ENCODE measurements at regions not wholly inside any gene's neighbourhood (a gene's known extent, or its start where the extent isn't known, plus 50 kb on each side); places are given as distances from the start of the nearest gene placed in this dataset.

DNA sequence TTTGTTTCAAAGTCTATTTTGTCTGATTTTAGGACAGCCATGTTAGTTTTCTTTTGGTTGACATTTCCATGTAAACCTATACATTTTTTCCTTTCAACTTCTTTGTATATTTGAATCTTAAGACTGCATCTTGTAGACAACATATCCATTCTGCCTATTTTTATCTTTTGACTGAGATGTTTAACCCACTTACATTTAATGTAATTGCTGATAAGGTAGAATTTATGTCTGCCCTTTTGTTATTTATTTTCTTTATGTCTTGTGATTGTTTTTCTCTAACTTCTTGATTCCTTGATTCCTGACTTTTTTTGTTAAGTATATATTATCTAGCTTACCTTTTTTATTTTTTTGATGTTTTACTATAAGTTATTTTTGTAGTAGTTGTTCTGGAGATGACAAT, 542.5 kb downstream of the SUCLG1 start:
- TF ChIP-seq IKZF1 (conservative IDR thresholded peaks at IDR 0.05) (no peak), ESRRA (IDR thresholded peaks at IDR 0.05; ENCODE audit: low read length) (no peak), FOXM1 (IDR thresholded peaks at IDR 0.05; ENCODE audit: low read depth, low read length) (no peak), KAT2A (conservative IDR thresholded peaks at IDR 0.05; ENCODE audit: control insufficient read depth, low read depth, low read length) (no peak), SMAD1 (IDR thresholded peaks at IDR 0.05; ENCODE audit: low read depth, partially characterized antibody) (no peak), NFIC (IDR thresholded peaks at IDR 0.05; ENCODE audit: low read depth, low read length) (no peak)
- TF ChIP-seq, protein P1, sequence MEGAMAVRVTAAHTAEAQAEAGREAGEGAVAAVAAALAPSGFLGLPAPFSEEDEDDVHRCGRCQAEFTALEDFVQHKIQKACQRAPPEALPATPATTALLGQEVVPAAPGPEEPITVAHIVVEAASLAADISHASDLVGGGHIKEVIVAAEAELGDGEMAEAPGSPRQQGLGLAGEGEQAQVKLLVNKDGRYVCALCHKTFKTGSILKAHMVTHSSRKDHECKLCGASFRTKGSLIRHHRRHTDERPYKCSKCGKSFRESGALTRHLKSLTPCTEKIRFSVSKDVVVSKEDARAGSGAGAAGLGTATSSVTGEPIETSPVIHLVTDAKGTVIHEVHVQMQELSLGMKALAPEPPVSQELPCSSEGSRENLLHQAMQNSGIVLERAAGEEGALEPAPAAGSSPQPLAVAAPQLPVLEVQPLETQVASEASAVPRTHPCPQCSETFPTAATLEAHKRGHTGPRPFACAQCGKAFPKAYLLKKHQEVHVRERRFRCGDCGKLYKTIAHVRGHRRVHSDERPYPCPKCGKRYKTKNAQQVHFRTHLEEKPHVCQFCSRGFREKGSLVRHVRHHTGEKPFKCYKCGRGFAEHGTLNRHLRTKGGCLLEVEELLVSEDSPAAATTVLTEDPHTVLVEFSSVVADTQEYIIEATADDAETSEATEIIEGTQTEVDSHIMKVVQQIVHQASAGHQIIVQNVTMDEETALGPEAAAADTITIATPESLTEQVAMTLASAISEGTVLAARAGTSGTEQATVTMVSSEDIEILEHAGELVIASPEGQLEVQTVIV (IDR thresholded peaks at IDR 0.05; ENCODE audit: borderline replicate concordance, partially characterized antibody): no peak
- TF ChIP-seq, protein P2, sequence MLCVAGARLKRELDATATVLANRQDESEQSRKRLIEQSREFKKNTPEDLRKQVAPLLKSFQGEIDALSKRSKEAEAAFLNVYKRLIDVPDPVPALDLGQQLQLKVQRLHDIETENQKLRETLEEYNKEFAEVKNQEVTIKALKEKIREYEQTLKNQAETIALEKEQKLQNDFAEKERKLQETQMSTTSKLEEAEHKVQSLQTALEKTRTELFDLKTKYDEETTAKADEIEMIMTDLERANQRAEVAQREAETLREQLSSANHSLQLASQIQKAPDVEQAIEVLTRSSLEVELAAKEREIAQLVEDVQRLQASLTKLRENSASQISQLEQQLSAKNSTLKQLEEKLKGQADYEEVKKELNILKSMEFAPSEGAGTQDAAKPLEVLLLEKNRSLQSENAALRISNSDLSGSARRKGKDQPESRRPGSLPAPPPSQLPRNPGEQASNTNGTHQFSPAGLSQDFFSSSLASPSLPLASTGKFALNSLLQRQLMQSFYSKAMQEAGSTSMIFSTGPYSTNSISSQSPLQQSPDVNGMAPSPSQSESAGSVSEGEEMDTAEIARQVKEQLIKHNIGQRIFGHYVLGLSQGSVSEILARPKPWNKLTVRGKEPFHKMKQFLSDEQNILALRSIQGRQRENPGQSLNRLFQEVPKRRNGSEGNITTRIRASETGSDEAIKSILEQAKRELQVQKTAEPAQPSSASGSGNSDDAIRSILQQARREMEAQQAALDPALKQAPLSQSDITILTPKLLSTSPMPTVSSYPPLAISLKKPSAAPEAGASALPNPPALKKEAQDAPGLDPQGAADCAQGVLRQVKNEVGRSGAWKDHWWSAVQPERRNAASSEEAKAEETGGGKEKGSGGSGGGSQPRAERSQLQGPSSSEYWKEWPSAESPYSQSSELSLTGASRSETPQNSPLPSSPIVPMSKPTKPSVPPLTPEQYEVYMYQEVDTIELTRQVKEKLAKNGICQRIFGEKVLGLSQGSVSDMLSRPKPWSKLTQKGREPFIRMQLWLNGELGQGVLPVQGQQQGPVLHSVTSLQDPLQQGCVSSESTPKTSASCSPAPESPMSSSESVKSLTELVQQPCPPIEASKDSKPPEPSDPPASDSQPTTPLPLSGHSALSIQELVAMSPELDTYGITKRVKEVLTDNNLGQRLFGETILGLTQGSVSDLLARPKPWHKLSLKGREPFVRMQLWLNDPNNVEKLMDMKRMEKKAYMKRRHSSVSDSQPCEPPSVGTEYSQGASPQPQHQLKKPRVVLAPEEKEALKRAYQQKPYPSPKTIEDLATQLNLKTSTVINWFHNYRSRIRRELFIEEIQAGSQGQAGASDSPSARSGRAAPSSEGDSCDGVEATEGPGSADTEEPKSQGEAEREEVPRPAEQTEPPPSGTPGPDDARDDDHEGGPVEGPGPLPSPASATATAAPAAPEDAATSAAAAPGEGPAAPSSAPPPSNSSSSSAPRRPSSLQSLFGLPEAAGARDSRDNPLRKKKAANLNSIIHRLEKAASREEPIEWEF (IDR thresholded peaks at IDR 0.05; ENCODE audit: insufficient replicate concordance, low read depth, low read length): no peak
- Histone ChIP-seq H3K4me1 (ENCODE audit: control insufficient read depth, insufficient read depth, low read length) (no peaks in the 10 kb centered on the region), H3K9ac (ENCODE audit: control insufficient read depth, insufficient read depth, low read length) (no peak overlapping the region), H3K4me2 (ENCODE audit: control insufficient read depth, insufficient read depth) (no peak overlapping the region), H3K27ac (ENCODE audit: control insufficient read depth, insufficient read depth) (no peak overlapping the region), H3K36me3 (ENCODE audit: control insufficient read depth in 2 of 2, insufficient read depth in 2 of 2, low read length in 1 of 2) (no peaks in the 10 kb centered on the region), H3K9me3 (replicated peaks; ENCODE audit: control insufficient read depth, insufficient read depth, low read length) (no peaks in the 10 kb centered on the region), H3K4me3 (no peak overlapping the region), H4K20me1 (ENCODE audit: control insufficient read depth, insufficient read depth) (no peaks in the 10 kb centered on the region), H2AFZ (ENCODE audit: control insufficient read depth, low read depth, low read length) (no peak overlapping the region), H3K79me2 (ENCODE audit: control insufficient read depth, insufficient read depth, low read length) (no peaks in the 10 kb centered on the region), H3K27me3 (replicated peaks in 1 of 2; ENCODE audit: control insufficient read depth in 2 of 2, insufficient read depth in 2 of 2, low read length in 1 of 2) (no peaks in the 10 kb centered on the region)
- ChIA-PET CTCF (no interaction called here), RAD21 (ENCODE audit: unreplicated experiment) (no interaction called here), POLR2A (no interaction called here), SMC1A (ENCODE audit: uncharacterized antibody, unreplicated experiment) (no interaction called here)
- no TSS peak for BruUV-seq (replicated peaks)
- in situ Hi-C loops (cut with MboI) (no loop called here), intact Hi-C loops (cut with micrococcal nuclease; ENCODE audit: unreplicated experiment) (no loop called here)
- DNase-seq (ENCODE audit: low read depth, low spot score) (no peak), ATAC-seq (no peak), FAIRE-seq (no peak)
